ENCODE measurements at regions not wholly inside any gene's neighbourhood (a gene's known extent, or its start where the extent isn't known, plus 50 kb on each side); places are given as distances from the start of the nearest gene placed in this dataset.

- ChIA-PET POLR2A (ENCODE audit: low non-redundant PET) (no interaction called here), CTCF (no interaction called here)
- Histone ChIP-seq H3K36me3 (ENCODE audit: insufficient read depth, low read length, poor library complexity, severe bottlenecking) (no peaks in the 10 kb centered on the region), H3K27ac (ENCODE audit: low read depth, low read length, poor library complexity, severe bottlenecking) (no peak overlapping the region), H3K4me1 (ENCODE audit: insufficient read depth, low read length, poor library complexity, severe bottlenecking) (peaks cover 8% of the 10 kb centered on the region), H3K27me3 (replicated peaks; ENCODE audit: insufficient read depth, low read depth, low read length, poor library complexity) (peaks cover 9% of the 10 kb centered on the region), H3K9me3 (ENCODE audit: low read depth, low read length, poor library complexity, severe bottlenecking) (no peaks in the 10 kb centered on the region), H3K4me3 (ENCODE audit: low read depth, low read length, poor library complexity, severe bottlenecking) (no peak overlapping the region)
- no TSS peak for BruUV-seq (replicated peaks)
- no peak for TF ChIP-seq CTCF (conservative IDR thresholded peaks at IDR 0.05; ENCODE audit: low read depth, low read length)
- no peak for TF ChIP-seq EZH2 (IDR thresholded peaks at IDR 0.05; ENCODE audit: borderline replicate concordance, low read depth, low read length, poor library complexity, severe bottlenecking)
- no peak for DNase-seq (ENCODE audit: low spot score)
- intact Hi-C loops (cut with micrococcal nuclease; ENCODE audit: unreplicated experiment): no loop called here
These were observed 104.4 kb downstream of the ADRA2C start for GRCh38 chr4:3870567-3870962.

DNA sequence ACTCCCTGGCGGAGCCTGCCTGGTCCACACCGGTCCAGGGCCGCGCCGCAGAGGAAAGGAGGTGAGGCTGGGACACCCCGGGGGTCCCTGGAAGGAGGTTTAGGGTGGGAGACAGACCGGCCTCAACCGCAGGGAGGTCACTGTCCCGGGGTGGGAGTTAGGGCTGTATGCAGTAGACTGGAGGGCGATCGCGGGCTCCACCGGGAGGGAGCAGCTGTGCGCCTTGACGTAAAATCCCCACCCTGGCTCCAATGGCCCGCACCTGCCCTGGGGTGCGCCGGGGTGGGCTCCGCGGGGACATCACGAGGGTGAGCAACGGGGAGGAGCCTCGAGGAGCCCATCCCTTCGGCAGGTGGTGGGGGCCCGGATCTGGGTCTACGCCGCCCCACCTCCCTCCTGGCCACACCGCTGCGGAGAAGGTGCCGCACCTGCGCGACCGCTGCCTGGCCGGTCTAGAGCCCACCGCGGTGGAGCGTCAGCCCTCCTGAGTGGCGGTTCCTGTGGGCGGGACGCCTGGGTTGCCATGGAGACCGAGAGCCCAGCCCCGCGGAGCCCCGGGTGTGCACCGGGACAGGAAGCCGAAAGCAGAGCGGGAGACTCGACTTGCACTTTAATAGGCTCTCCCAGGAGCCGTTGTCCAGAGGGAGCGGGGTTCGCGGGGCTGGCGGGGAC, 105.1 kb downstream of the ADRA2C start:
- intact Hi-C loops (cut with micrococcal nuclease; ENCODE audit: unreplicated experiment): no loop called here
- CTCF ChIA-PET: no interaction called here
- POLR2A ChIA-PET (ENCODE audit: low non-redundant PET): no interaction called here
- TF ChIP-seq CTCF (conservative IDR thresholded peaks at IDR 0.05; ENCODE audit: low read depth, low read length) (no peak), EZH2 (IDR thresholded peaks at IDR 0.05; ENCODE audit: borderline replicate concordance, low read depth, low read length, poor library complexity, severe bottlenecking) (no peak)
- Histone ChIP-seq H3K27ac (ENCODE audit: low read depth, low read length, poor library complexity, severe bottlenecking) (no peak overlapping the region), H3K4me3 (ENCODE audit: low read depth, low read length, poor library complexity, severe bottlenecking) (peak overlapping the region; percentile 41), H3K36me3 (ENCODE audit: insufficient read depth, low read length, poor library complexity, severe bottlenecking) (no peaks in the 10 kb centered on the region), H3K9me3 (ENCODE audit: low read depth, low read length, poor library complexity, severe bottlenecking) (no peaks in the 10 kb centered on the region), H3K4me1 (ENCODE audit: insufficient read depth, low read length, poor library complexity, severe bottlenecking) (peaks cover 14% of the 10 kb centered on the region), H3K27me3 (replicated peaks; ENCODE audit: insufficient read depth, low read depth, low read length, poor library complexity) (peaks cover 12% of the 10 kb centered on the region)
- peak; percentile 77 for DNase-seq (ENCODE audit: low spot score)
- BruUV-seq (replicated peaks): no TSS peak

DNA sequence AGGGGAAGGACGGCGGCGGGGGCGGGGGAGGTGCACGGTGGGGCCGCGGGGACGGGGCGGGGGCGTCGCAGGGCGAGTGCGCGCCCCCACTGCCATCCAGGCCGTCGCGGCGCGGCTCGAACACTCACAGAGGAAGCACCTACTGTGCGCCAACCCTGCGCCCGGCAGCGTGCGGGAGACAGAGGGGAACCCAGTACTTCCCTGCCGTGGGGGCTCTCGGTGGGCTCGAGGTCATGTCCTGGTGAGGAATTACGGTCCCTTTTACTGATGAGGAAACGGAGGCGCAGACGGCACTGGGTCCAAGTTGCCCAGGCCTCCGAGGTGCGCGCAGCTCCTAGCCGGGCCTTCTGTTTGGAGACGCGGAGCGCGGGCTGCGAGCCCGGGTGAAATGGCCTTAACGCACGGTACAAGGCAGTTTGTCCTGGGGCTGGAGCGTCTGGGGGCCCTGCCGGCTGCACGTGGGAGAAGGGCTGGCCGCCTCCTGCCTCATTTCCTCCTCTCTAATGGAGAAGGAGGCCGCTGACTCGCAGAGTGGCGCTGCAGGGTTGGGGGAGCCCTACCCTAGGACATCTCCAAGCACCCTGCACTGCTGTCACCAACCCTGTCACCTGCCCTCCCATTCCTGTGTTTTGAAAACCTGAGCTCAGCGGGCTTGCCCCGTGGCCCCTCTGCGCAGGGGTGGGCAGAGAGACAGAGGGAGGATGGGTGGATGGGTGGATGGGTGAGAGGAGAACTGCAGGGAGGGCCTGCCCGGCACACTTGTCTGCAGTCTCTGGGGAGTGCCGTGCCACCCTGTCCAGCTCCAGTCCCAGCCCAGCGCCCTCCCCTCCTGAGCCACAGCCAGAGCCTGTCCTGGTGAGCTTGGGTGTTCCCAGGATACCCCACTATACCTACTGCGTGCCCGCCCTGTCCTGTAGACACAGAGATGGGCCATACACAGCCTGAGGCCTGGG, 106.0 kb downstream of the ADRA2C start:
- H3K27me3 ChIP-seq (replicated peaks; ENCODE audit: insufficient read depth, low read depth, low read length, poor library complexity): peaks cover 12% of the 10 kb centered on the region
- intact Hi-C loops (cut with micrococcal nuclease; ENCODE audit: unreplicated experiment): no loop called here
- POLR2A ChIA-PET (ENCODE audit: low non-redundant PET): no interaction called here
- BruUV-seq (replicated peaks): no TSS peak
- H3K36me3 ChIP-seq (ENCODE audit: insufficient read depth, low read length, poor library complexity, severe bottlenecking): no peaks in the 10 kb centered on the region
- CTCF ChIA-PET: no interaction called here
- TF ChIP-seq CTCF (conservative IDR thresholded peaks at IDR 0.05; ENCODE audit: low read depth, low read length) (no peak), EZH2 (IDR thresholded peaks at IDR 0.05; ENCODE audit: borderline replicate concordance, low read depth, low read length, poor library complexity, severe bottlenecking) (no peak)
- peaks cover 2% of the 10 kb centered on the region for H3K9me3 ChIP-seq (ENCODE audit: low read depth, low read length, poor library complexity, severe bottlenecking)
- no peak overlapping the region for H3K27ac ChIP-seq (ENCODE audit: low read depth, low read length, poor library complexity, severe bottlenecking)
- H3K4me1 ChIP-seq (ENCODE audit: insufficient read depth, low read length, poor library complexity, severe bottlenecking): peaks cover 18% of the 10 kb centered on the region
- peak overlapping the region; percentile 15 for H3K4me3 ChIP-seq (ENCODE audit: low read depth, low read length, poor library complexity, severe bottlenecking)
- no peak for DNase-seq (ENCODE audit: low spot score)

All from A673 (cell line).